ENCODE measurements at regions not wholly inside any gene's neighbourhood (a gene's known extent, or its start where the extent isn't known, plus 50 kb on each side); places are given as distances from the start of the nearest gene placed in this dataset.

DNA sequence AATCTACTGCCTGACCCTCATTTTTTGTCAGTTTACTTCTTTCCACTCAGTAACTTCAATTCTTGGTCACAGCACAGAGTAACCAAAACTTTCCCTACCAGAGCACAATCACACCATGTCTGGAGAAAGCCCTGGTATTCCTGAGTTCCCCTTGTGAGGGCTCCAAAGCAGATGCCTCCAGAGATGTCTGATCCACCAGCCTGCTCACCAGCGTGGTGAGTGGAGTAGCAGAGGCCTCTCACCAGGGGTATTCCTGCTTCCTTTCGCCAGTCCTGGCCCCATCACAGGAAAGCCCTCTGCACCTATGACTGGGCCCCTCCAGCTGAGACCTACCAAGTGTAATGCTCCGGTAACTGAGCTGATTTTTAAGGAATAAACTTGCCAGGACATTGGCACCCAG, 205.4 kb upstream of the HS3ST3A1 start:
- Histone ChIP-seq H3K4ac (replicated peaks; ENCODE audit: insufficient read length, low read depth, low read length) (no peak overlapping the region), H3K4me2 (ENCODE audit: insufficient read depth in 1 of 2, low read depth in 2 of 2, low read length in 2 of 2) (no peak overlapping the region), H3K79me1 (ENCODE audit: low read depth, low read length) (no peaks in the 10 kb centered on the region), H4K20me1 (replicated peaks in 1 of 2; ENCODE audit: control insufficient read depth in 1 of 2, insufficient read depth in 2 of 2, low read length in 2 of 2) (no peaks in the 10 kb centered on the region), H3K23me2 (ENCODE audit: low read depth, low read length) (no peaks in the 10 kb centered on the region; the same call in 1 of the 2 replicates), H3K23ac (ENCODE audit: insufficient read length) (no peak overlapping the region), H3K36me3 (ENCODE audit: control insufficient read depth in 2 of 4, insufficient read depth in 4 of 4, low read length in 3 of 4) (no peaks in the 10 kb centered on the region), H4K8ac (ENCODE audit: extremely low read depth, insufficient read depth, low read length) (no peak overlapping the region), H2BK5ac (ENCODE audit: low read depth, low read length) (no peak overlapping the region), H3K27me3 (replicated peaks in 1 of 4; ENCODE audit: control insufficient read depth in 3 of 4, extremely low read depth in 1 of 4, insufficient read depth in 3 of 4, low read length in 3 of 4) (no peaks in the 10 kb centered on the region), H3K79me2 (ENCODE audit: control insufficient read depth in 1 of 2, insufficient read depth in 2 of 2, low read length in 2 of 2) (no peaks in the 10 kb centered on the region), H2BK120ac (replicated peaks; ENCODE audit: low read depth, low read length) (no peak overlapping the region), H3K14ac (ENCODE audit: insufficient read length) (no peak overlapping the region), H4K5ac (ENCODE audit: insufficient read length, low read depth, low read length) (no peak overlapping the region), H2BK15ac (ENCODE audit: low read length) (no peak overlapping the region), H3K27ac (ENCODE audit: low read depth, low read length) (no peak overlapping the region), H4K91ac (replicated peaks; ENCODE audit: insufficient read length, low read length) (no peak overlapping the region), H3K4me1 (replicated peaks in 1 of 4; ENCODE audit: control insufficient read depth in 3 of 4, insufficient read depth in 4 of 4, low read length in 3 of 4) (no peaks in the 10 kb centered on the region), H3K56ac (replicated peaks; ENCODE audit: insufficient read length, low read depth, low read length) (no peak overlapping the region), H3K9me3 (ENCODE audit: insufficient read depth in 2 of 2, low read depth in 1 of 2, low read length in 1 of 2) (no peaks in the 10 kb centered on the region), H2AFZ (ENCODE audit: low read length) (no peak overlapping the region), H2AK5ac (ENCODE audit: low read depth, low read length) (no peak overlapping the region), H2BK20ac (ENCODE audit: low read length) (no peak overlapping the region), H3K9ac (replicated peaks in 1 of 4; ENCODE audit: extremely low read depth in 1 of 4, low read depth in 3 of 4, low read length in 3 of 4) (no peak overlapping the region), H3K18ac (ENCODE audit: extremely low read depth, low read length) (no peak overlapping the region), H2BK12ac (ENCODE audit: low read depth, low read length) (no peak overlapping the region), H3K4me3 (ENCODE audit: extremely low read depth in 1 of 4, insufficient read depth in 2 of 4, low read depth in 3 of 4, low read length in 4 of 4) (no peak overlapping the region)
- TF ChIP-seq EGR1 (IDR thresholded peaks at IDR 0.05; ENCODE audit: borderline replicate concordance, low read depth, low read length) (no peak), JUND (IDR thresholded peaks at IDR 0.05; ENCODE audit: low read length) (no peak), CBX8 (IDR thresholded peaks at IDR 0.05; ENCODE audit: borderline replicate concordance, low read depth, low read length) (no peak), KDM1A (IDR thresholded peaks at IDR 0.05; ENCODE audit: borderline replicate concordance, low read length) (no peak), ATF3 (IDR thresholded peaks at IDR 0.05; ENCODE audit: insufficient read depth, low read depth, low read length) (no peak), CHD1 (IDR thresholded peaks at IDR 0.05; ENCODE audit: low read depth, low read length) (no peak), SIX5 (IDR thresholded peaks at IDR 0.05; ENCODE audit: low read depth, low read length) (no peak), NANOG (IDR thresholded peaks at IDR 0.05; ENCODE audit: insufficient read depth, low read depth, low read length, poor library complexity, severe bottlenecking) (no peak), CTBP2 (IDR thresholded peaks at IDR 0.05; ENCODE audit: borderline replicate concordance, insufficient read depth, insufficient read length, low read length) (no peak), ZNF274 (IDR thresholded peaks at IDR 0.05; ENCODE audit: borderline replicate concordance, extremely low read depth, low read length) (no peak)
- TF ChIP-seq, protein P1, sequence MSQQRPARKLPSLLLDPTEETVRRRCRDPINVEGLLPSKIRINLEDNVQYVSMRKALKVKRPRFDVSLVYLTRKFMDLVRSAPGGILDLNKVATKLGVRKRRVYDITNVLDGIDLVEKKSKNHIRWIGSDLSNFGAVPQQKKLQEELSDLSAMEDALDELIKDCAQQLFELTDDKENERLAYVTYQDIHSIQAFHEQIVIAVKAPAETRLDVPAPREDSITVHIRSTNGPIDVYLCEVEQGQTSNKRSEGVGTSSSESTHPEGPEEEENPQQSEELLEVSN (IDR thresholded peaks at IDR 0.05) = no peak
- CTCF ChIA-PET (ENCODE audit: partially characterized antibody) = interaction anchor here (0.6 kb wide), 1 partner anchor 817 kb away, joined by 3 read pairs; no protein-coding TSS in a partner anchor
- POLR2A ChIA-PET (ENCODE audit: partially characterized antibody) = no interaction called here
- 95% methylated on average over 3 of the region's 3 CpGs; no CpG with 5 or more reads in 1 of the 2 experiments for WGBS, 2 experiments (ENCODE audit: extremely low coverage in 1 of 2, insufficient coverage in 1 of 2, insufficient read length in 1 of 2, insufficient replicate concordance in 2 of 2, low coverage in 1 of 2, low lambda C conversion rate in 2 of 2, missing lambda C conversion rate in 1 of 2)
- DNase-seq (ENCODE audit: low read depth in 1 of 2, low spot score in 2 of 2) (no peak), FAIRE-seq (no peak)

Measured in H1 (cell line).